Body of pancreas (tissue), 4 donors: ENCODE measurements at regions not wholly inside any gene's neighbourhood (a gene's known extent, or its start where the extent isn't known, plus 50 kb on each side); places are given as distances from the start of the nearest gene placed in this dataset.

Experiments used
- ATAC-seq: fragments of 150-250 bp; one replicate; pipeline ENCODE4 v1.9.1; 2016
- DNase-seq, 4 donors: peaks; one replicate each; pipeline ENCODE4 v3.0.0-alpha.2; 2019
- H3K27ac ChIP-seq, 4 donors: fragments of 200-600 bp; sonication (generic); 1 replicate in 3 of 4; 2 replicates in 1 of 4; pipeline versions ENCODE4 v1.5.1 to v1.6.1; 2016 to 2019; ENCODE audit warnings: mild to moderate bottlenecking in 1 of 4, mixed read lengths in 1 of 4, moderate library complexity in 1 of 4
- H3K27me3 ChIP-seq, 2 donors: fragments of 200-600 bp; sonication (generic); one replicate each; pipeline ENCODE4 v1.6.0; 2016; ENCODE audit warnings: mild to moderate bottlenecking in 1 of 2
- H3K36me3 ChIP-seq, 2 donors: fragments of 200-600 bp; sonication (generic); replicated peaks in 1 of 2; 2 replicates each; pipeline ENCODE4 v1.5.1; 2016; ENCODE audit warnings: low read depth in 2 of 2; ENCODE audit not compliant: insufficient read depth in 1 of 2
- H3K4me1 ChIP-seq: fragments of 200-600 bp; sonication (generic); one replicate; pipeline ENCODE4 v1.6.0; 2016
- H3K4me3 ChIP-seq, 2 donors: fragments of 200-600 bp; sonication (generic); 1 replicate in 1 of 2; 2 replicates in 1 of 2; pipeline ENCODE4 v1.5.1; 2016 to 2019
- H3K9me3 ChIP-seq, 3 donors: fragments of 200-600 bp; sonication (generic); 1 replicate in 2 of 3; 2 replicates in 1 of 3; pipeline ENCODE4 v1.5.1; 2016
- POLR2A ChIP-seq, 3 donors: fragments of 450-650 bp; IDR thresholded peaks; one replicate each; pipeline ENCODE4 v1.6.1; 2016; ENCODE audit warnings: antibody characterized with exemption in 3 of 3, mild to moderate bottlenecking in 2 of 3
- WGBS, 2 donors: methylation state at CpG; one replicate each; pipeline ENCODE4 v1.1.5; 2017; 5-methylcytosine and 5-hydroxymethylcytosine counted together
- intact Hi-C: fragments of 100-400 bp; cut with DNase I; formaldehyde crosslinking; loops from one replicate; pipeline ENCODE4 v1.15.1; 2023
- TF ChIP-seq, protein P1 (sequence below), 7 experiments: fragments of 450-650 bp in 4 of 7; fragments of 200-600 bp in 3 of 7; sonication (generic) in 3 of 7; IDR thresholded peaks; one replicate each; pipeline ENCODE4 v1.5.1; 2016 to 2019; ENCODE audit warnings: antibody characterized with exemption in 7 of 7

DNA sequence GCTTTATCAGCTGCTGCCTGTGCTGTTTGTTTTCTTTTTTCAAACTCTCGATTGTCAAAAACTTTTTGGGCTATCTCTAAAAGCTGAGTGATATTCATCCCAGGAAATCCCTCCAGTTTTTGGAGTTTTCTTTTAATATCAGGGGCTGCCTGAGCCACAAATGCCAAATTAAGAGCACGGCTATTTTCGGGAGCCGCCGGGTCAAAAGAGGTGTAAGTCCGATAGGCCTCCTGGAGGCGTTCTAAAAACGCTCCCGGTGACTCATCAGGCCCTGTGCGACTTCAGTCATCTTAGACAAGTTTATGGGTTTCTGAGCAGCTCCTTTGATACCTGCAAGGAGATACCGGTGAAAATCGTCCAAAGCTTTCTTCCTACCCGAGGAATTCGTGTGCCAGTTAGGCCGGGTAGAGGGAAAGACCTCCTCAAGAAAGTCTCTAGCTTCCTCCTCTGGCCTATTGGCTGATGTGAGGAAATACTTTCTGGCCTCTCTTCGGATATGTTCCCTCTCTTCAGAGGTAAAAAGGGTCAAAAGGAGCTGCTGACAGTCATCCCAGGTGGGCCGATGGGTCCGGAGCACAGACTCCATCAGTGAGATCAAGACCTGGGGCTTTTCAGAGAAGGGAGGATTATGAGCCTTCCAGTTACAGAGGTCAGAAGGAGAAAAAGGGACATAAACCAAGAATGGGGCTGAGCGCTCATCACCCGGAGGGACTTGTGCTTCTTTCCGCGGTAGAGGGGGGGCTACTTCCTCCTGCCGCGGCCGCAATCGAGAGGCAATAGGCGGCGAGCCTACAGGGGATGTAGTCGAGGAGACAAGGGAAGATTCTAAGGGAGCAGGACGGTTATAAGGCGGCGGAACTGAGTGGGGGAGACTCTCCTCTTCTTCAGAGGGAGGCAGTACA, 151.1 kb downstream of the TRIM27 start:
- TF ChIP-seq POLR2A (IDR thresholded peaks at IDR 0.05): no peak
- TF ChIP-seq, protein P1, sequence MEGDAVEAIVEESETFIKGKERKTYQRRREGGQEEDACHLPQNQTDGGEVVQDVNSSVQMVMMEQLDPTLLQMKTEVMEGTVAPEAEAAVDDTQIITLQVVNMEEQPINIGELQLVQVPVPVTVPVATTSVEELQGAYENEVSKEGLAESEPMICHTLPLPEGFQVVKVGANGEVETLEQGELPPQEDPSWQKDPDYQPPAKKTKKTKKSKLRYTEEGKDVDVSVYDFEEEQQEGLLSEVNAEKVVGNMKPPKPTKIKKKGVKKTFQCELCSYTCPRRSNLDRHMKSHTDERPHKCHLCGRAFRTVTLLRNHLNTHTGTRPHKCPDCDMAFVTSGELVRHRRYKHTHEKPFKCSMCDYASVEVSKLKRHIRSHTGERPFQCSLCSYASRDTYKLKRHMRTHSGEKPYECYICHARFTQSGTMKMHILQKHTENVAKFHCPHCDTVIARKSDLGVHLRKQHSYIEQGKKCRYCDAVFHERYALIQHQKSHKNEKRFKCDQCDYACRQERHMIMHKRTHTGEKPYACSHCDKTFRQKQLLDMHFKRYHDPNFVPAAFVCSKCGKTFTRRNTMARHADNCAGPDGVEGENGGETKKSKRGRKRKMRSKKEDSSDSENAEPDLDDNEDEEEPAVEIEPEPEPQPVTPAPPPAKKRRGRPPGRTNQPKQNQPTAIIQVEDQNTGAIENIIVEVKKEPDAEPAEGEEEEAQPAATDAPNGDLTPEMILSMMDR (IDR thresholded peaks at IDR 0.05): no peak
- DNase-seq (no peak), ATAC-seq (no peak)
- H3K4me3 ChIP-seq: no peak overlapping the region
- peaks cover 0 to 58% of the 10 kb centered on the region in 2 donors for H3K27me3 ChIP-seq
- 4 to 7% methylated on average over 31 to 32 of the region's 32 CpGs for WGBS, 2 donors
- H3K9me3 ChIP-seq: no peaks in the 10 kb centered on the region
- intact Hi-C loops: no loop called here
- no peak overlapping the region for H3K27ac ChIP-seq
- H3K36me3 ChIP-seq: no peaks in the 10 kb centered on the region
- no peaks in the 10 kb centered on the region for H3K4me1 ChIP-seq

DNA sequence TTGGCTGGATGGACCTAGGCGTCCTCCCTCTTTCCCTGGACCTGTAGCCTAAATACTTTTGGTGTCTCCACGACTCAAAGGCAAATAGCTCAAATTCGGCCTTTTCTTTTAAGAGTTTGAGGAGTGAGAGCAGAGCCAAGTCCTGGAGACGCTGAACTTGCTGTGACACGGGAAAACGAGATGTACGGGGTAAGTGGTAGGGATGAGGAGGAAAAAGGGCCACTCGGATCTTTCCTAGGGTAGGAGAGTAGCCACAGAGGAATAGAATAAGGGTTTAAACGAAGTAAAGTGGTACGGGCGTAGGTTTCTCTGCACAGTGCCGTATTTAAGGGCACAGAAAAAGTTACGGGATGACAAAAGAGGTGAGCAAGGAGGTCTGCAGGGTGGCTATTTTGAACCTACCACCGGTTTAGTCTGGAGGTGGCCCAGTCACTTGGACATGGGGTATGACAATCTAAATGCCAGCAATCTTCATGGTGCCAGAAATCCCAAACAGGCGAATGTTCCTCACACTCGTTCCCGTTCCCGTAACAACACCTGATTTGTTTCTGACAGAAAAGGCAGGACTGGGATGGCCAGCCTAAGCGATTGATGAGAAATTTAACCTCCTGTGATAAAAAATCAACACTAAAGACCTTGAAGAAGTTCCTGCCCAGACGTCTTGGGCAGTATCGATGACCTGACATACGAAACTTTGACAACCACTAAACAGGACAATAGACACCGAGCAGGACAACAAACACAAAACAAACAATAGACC, 149.3 kb downstream of the TRIM27 start:
- Histone ChIP-seq H3K9me3 (no peaks in the 10 kb centered on the region), H3K36me3 (no peaks in the 10 kb centered on the region), H3K4me1 (no peaks in the 10 kb centered on the region), H3K27ac (no peak overlapping the region), H3K4me3 (no peak overlapping the region), H3K27me3 (peaks cover 0 to 54% of the 10 kb centered on the region in 2 donors)
- TF ChIP-seq POLR2A (IDR thresholded peaks at IDR 0.05): no peak
- TF ChIP-seq, protein P1 (IDR thresholded peaks at IDR 0.05): no peak
- 5 to 9% methylated on average over 23 of the region's 23 CpGs for WGBS, 2 donors
- ATAC-seq: no peak
- intact Hi-C loops: no loop called here
- no peak for DNase-seq

DNA sequence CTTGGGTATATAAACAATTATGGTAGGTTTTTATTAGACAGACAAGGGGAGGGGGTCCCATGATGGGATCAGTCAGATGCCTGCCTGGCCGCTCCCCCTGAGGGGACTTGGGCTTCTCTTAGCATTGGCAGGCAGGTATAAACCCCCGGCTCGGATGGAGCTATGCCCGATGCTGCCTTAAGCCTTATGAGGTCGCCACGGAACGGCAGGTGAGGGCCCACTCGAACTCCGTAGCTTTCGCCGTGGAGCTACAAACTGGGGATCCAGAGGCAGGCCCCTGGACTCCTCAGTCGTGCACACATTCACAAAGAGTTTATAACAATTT, 148.8 kb downstream of the TRIM27 start:
- WGBS, 2 donors: 5% methylated on average over 12 of the region's 12 CpGs
- H3K4me3 ChIP-seq: no peak overlapping the region
- H3K4me1 ChIP-seq: no peaks in the 10 kb centered on the region
- intact Hi-C loops: no loop called here
- H3K9me3 ChIP-seq: no peaks in the 10 kb centered on the region
- no peak for TF ChIP-seq POLR2A (IDR thresholded peaks at IDR 0.05)
- TF ChIP-seq, protein P1 (IDR thresholded peaks at IDR 0.05): no peak
- DNase-seq: no peak
- H3K27ac ChIP-seq: no peak overlapping the region
- peaks cover 0 to 52% of the 10 kb centered on the region in 2 donors for H3K27me3 ChIP-seq
- H3K36me3 ChIP-seq: no peaks in the 10 kb centered on the region
- ATAC-seq: no peak

DNA sequence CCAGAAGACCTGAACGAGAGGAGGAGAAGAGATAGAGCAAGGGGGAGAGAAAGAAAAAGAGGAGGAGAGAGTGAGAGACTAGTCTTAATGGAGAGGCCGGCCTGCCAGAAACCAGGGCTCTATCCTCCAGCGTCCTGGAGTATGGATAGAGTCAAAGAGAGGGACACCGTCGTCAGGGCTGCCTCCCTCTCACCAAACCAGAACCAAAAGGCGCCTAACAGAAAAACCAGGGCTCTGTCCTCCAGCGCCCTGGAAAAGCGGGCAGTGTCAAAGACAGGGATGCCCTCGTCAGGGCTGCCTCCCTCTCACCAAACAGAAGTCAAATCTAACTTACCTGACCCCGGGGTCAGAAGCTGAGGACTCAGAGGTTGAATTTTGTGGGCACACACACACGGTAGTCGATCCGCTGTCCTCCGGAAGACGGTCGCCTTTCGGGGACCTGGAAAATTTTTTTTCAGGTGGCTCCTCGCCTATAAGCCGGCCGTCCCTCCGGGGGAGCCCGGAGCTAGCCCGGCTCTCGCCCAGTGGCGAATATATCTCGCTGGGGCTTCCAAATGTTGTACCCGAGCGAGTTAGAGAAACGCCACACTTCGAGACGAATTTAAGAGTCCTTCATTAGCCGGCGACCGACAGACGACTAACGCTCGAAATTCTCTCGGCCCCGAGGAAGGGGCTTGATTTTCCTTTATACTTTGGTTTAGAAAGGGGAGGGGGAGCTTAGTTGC, 148.2 kb downstream of the TRIM27 start:
- DNase-seq (no peak), ATAC-seq (no peak)
- WGBS, 2 donors: 3 to 5% methylated on average over 30 to 39 of the region's 39 CpGs
- H3K4me1 ChIP-seq: no peaks in the 10 kb centered on the region
- H3K36me3 ChIP-seq: no peaks in the 10 kb centered on the region
- H3K4me3 ChIP-seq: no peak overlapping the region
- H3K27ac ChIP-seq: no peak overlapping the region
- peaks cover 0 to 46% of the 10 kb centered on the region in 2 donors for H3K27me3 ChIP-seq
- no peaks in the 10 kb centered on the region for H3K9me3 ChIP-seq
- TF ChIP-seq, protein P1 (IDR thresholded peaks at IDR 0.05): no peak
- no peak for TF ChIP-seq POLR2A (IDR thresholded peaks at IDR 0.05)
- intact Hi-C loops: no loop called here
